ENCODE measurements at regions not wholly inside any gene's neighbourhood (a gene's known extent, or its start where the extent isn't known, plus 50 kb on each side); places are given as distances from the start of the nearest gene placed in this dataset.
A peak's percentile ranks its signal among the peaks of the same experiment; 100 is the strongest.

DNA sequence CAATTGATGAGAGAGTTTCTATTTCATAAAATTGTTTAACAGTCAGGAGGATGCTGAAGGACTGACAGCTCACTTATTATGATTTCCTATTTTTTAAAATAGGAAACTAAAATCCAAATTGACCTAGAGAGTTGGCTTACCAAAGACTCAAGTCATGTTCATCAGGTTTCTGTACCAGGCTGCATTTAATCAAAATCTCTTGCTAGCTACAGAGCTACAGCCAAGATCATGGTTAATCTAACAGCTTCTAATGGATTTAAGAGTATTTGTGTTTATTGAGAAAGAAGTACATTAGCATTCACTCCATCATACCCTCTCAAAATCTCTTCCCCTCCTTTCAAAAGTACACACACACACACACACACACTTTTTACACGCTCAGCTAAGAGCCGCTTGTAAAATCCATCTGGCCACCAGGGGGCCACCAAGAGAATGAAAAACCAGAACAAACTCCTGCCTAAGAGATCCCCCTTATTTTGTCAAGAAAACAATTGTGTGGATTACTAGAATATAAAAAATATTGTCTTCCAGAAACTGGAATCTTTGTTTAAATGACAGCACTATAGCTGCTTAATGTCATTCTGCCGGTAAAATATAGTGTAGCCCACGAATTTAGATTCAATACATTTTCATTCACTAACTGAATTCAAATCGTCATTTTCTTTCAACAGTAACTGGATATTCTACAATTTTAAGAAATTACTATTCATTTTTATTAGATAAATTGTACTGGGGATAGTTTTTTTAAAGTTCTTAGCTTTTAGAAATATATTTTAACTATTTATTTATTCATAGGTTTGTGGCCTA lies 334.0 kb downstream of the BTG1 start:
- peak; percentile 32 to 72 (median 54) for DNase-seq (ENCODE audit: low read depth in 3 of 3, low spot score in 1 of 3)

DNA sequence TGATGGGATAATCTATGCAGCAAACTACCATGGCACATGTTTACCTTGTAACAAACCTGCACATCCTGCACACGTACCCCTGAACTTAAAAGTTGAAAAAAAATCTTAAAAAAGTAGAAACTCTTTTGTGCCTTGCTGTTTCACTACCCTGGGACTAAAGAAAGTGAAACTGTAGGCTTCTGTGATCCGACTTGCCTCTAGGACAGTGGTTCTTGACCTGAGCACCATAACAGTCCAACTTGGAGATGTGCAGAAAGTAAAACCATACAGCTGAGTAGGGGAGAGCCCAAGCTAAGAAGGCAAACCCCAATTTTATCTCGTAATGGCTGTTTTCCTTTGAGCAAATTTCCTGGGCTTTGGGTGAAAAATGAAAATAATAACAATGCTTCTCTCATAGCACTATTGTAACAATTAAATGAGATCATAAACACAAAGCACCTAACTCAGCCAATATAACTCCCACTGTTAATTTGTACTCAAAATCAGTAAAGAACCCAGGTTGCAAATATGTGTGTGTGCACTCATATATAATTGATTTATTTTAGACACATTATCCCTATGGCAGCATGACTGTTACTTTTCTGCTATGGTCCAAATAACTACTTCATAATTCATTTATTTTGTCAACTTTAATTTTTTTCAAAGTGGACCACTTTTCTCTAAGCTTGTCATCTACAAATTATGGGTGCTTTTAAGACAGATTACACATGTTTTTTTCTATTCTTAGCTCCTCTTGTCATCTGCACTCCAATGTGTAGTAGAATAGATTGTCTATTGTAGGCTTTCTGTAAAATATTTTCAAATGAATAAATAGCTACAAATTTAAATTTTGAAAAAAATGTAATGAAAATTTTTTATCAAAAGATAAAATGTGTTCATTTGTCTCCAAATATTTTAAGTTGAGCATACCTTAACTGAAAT lies 334.9 kb downstream of the BTG1 start:
- DNase-seq (ENCODE audit: low read depth in 3 of 3, low spot score in 1 of 3), result no peak

DNA sequence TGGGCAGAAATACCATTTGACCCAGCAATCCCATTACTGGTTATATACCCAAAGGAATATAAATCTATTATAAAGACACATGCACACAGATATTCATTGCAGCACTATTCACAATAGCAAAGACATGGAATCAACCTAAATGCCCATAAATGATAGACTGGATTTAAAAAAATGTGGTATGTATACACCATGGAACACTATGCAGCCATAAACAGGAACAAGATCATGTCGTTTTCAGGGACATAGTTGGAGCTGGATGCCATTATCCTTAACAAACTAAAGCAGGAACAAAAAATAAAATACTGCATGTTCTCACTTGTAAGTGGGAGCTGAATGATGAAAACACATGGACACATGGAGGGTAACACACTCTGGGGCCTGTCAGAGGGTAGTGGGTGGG lies 335.6 kb downstream of the BTG1 start:
- DNase-seq (ENCODE audit: low read depth in 3 of 3, low spot score in 1 of 3), result no peak

DNA sequence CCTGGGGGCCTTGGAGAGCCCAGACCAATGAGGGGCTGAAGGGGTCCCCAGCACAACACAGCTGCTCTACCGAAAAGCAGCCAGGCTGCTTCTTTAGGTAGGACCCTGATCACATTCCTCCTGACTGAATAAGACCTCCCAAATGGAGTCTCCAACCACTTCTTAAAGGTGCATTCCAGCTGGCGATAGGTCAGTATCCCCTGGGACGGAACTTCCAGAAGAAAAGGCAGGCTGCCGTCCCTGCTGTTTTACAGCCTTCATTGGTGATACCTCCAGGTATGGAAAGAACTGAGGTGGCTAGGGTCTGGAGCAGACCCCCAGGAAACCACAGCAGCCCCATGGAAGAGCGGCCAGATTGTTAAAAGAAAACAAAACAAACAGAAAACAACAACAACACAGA lies 340.6 kb downstream of the BTG1 start:
- no peak for DNase-seq (ENCODE audit: low read depth in 3 of 3, low spot score in 1 of 3)

DNA sequence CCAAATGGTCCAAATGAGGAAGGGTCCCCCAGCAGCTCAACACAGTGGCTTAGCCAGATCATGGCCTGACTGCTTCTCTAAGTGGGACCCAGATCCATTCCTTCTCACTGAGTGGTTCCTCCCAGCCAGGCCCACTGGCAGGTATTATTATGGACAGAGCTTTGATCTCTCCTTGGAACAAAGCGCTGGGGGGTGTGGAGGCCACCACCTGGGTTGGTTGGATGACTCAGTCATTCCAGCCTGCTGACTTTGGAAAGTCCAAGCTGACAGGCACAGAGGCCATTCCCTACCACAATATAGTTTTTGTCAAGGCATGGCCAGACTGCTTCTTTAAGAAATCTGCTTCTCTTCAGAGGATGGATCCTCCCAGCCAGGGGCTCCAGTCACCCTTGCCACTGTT lies 341.1 kb downstream of the BTG1 start:
- DNase-seq (ENCODE audit: low read depth in 3 of 3, low spot score in 1 of 3), result no peak

DNA sequence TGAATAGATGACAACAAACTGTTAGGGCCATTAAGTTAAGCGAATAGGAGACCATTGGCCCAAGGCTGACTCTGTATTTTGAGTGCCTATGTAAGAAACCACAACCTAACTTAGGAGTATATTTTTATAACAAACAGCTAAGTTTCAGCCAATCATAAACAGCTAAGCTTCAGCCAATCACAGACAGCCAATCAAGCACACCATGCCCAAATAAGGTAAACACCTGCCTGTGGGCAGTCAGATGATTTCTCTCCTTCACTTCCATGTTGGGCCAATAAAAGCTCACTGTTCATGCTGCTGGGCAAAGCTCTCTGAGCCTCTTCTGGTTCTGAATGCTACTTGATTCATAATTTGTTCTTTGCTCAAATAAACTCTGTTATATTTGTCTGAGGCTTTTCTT lies 344.6 kb downstream of the BTG1 start:
- no peak for DNase-seq (ENCODE audit: low read depth in 3 of 3, low spot score in 1 of 3)

DNA sequence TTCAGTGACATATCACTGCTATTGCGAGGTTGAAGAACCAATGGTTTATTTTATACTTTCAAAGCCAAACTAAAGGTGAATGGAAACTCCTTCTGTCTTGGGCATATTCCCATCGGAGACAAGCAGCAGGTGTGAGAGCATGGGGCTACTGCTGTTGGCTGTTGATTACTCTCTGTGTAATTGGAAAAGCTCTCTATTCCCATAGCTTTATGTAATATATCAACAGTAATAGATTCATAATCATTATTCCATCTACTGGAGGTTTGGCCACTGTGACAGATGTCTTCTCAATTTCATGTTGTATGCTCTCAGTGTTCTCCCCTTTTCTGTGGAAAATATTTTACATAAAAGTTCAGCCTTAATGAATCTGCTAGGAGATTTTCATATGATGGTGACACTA lies 352.0 kb downstream of the BTG1 start:
- DNase-seq (ENCODE audit: low read depth in 3 of 3, low spot score in 1 of 3), result no peak

DNA sequence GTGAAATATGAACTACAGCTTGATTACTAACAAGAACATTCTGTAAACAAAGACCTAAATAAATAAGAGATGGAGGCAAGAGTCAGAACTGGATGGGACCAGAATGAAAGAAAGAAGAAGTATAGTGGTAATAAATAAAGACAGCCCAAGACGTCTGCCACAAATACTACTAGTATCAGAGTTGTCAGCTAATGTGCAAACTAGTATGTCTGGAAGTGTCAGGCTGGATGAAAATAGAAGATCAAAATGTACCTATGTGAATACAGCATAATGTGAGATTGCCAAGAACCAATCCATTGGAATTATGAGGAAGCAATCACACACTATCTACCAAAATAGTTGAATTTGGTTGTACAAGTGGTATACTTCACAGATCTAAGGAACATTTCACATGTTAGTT lies 353.0 kb downstream of the BTG1 start:
- DNase-seq (ENCODE audit: low read depth in 3 of 3, low spot score in 1 of 3), result no peak

DNA sequence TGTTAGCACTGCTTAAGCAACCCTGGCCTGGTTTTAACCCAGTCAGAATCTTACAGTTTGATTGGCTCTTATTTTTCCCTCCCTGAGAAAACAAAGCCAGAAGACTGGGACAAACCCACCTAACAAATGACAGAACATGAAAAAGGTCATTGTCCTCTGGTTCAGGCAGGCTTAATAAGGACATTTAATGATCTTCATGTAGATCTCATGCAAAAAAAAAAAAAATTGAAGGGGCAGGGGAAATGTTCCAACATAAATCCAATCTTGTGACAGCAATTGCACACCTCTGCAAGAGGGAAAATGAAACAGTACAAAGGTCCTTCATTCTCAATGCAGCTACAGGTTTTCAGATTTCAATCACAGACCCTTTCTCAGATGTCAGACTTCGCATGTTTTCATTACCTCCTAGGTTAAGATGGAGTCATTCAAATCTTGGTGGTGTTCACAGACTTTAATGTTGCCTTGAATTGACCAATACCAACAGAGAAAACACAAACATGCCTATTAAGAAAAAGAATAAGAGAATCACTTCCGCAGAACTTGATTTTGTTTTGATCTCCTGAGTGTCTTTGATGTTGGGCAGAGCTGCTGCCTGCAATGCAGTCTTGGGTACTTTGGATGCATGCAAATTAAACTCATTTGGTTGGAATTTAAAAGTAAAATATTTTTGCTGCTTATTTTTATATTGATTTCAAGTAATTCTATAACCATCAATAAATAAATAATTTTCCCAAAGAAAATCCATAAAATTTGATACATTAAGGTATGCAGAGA lies 359.0 kb downstream of the BTG1 start:
- DNase-seq (ENCODE audit: low read depth in 3 of 3, low spot score in 1 of 3), result no peak

DNA sequence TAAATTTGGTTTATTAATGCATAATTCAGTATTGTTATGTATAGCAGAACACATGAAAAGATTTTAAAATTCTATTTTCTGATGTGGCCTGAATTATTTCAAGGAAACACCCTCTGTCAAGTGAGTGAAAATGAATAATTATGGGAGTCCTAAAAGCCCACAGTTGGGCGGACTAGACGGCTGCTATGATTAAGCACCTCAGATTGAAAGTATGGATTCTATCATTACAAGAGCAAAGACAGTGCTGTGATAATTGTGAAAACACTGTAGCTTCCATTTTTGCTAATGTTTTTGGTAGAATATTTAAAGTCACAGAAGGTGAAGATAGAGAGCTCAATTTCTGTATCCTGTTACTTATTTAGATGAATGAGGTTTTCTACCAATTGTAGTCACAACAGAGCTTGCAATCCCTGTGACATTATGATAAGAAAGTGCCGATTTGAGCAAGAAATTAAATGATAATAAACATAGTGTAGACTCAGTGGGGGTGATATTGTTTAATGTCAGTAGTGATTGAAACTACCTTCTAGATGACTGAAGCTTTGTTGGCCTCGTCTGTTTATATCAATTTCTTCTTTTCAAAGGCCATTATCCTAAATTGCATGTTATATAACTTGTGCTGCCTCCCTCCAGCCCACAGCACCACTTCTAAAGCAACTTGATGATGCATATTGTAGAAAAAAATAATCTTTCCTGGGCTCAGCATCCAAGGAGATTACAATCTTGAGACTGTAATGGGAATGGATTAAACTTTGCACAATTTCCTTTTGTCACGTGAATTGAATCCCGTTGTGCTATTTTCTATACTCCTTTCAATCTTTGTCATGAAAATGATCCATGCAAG lies 359.8 kb downstream of the BTG1 start:
- DNase-seq (ENCODE audit: low read depth in 3 of 3, low spot score in 1 of 3), result no peak

DNA sequence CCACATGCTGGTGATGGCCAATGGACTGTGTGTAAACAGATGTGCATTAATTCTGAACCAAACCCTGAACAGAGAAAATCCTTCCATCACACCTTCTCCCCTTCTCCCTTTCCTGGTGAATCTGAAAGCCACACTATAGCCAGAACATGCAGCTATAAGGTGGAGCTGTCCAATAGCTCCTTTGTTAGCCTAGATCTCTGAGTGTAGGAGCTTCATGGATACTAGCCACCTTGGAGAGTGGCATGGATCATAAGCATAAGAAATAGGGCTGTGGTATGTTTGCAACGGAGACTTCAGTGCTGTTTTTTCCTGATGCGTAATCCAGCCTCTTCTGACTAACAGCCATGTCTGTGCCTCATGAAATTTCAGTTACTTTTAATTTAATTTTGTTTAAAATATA lies 364.5 kb downstream of the BTG1 start:
- no peak for DNase-seq (ENCODE audit: low read depth in 3 of 3, low spot score in 1 of 3)

DNA sequence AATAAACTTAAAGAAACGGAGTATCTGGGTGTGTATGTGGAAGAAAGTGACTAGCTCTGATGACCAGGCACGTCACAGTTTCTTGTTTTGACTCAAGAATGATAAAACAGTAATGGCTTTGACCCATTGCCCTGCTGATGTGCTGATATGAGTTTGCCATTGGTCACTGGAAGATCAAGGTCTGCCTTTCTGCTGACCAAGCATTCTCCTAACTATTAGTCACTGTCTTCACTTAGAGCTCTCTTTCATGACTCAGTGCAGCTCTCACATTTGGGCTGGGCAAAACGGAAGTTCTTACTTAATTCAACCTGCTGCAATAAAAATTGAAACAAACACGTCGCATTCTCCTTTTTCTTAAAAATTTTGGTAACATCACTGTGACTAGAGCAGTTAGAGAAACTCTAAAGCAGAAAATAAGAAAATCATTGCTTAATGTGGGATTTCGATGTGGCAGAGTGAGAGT lies 366.7 kb downstream of the BTG1 start:
- peak in 2 of 3 donors; percentile 5 to 8 for DNase-seq (ENCODE audit: low read depth in 3 of 3, low spot score in 1 of 3)

DNA sequence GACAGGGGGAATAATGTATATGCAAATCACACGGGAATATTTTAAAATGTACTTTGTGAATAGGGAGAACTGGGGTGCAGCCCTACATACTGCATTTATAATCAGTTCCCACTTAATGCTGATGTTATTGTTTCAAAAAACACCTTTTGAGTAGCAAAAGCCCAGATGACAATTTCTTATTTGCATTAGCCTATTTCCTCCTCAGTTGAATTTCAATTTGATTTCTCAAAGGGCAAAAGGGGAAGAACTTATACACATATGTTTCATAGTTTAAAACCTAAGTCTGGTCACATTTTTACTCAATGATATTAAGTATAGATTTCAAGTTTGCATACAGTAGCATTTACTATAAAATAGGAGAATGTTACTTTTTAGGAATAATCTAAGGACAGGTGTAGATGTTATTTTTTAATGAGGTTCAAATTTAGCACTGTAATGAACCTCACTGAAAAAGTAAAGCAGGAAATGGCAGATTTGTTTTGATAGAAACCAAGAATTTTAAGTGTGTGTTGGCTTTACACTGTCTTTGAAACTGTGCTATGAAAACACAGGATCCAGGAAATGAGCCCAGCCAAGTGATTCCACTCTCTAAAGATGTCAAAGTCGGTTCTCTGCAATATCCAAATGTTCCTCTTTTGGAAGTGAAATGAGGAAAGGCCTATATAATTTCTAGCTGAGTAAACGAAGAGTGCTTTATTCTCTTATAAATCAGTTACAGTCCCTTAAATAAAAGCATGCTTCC lies 367.4 kb downstream of the BTG1 start:
- no peak for DNase-seq (ENCODE audit: low read depth in 3 of 3, low spot score in 1 of 3)

DNA sequence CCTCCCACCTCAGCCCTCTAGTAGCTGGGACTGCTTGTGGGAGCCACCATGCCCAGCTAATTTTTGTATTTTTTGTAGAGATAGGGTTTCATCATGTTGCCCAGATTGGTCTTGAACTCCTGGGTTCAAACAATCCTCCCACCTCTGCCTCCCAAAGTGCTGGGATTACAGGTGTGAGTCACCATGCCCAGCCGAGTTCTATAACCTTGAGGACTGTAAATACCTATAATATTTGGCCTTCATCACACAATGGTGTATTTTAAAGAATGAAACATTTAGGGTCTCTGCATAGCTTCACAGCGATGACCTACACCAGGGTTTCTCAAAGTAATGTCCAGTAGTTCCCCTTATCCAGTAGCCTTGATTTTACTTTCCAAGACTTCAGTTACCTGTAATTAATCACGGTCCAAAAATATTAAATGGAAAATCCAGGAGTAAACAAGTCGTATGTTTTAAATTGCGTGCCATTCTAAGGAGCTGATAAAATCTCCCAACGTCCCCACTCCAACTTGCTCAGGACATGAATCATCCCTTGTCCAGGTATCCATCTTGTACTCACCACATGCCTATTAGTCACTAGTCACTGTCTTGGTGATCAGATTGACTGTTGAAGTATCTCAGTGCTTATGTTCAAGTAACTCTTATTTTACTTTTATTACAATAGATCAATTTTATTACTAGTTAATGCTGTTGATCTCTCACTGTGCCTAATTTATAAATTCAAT lies 368.2 kb downstream of the BTG1 start:
- no peak for DNase-seq (ENCODE audit: low read depth in 3 of 3, low spot score in 1 of 3)

DNA sequence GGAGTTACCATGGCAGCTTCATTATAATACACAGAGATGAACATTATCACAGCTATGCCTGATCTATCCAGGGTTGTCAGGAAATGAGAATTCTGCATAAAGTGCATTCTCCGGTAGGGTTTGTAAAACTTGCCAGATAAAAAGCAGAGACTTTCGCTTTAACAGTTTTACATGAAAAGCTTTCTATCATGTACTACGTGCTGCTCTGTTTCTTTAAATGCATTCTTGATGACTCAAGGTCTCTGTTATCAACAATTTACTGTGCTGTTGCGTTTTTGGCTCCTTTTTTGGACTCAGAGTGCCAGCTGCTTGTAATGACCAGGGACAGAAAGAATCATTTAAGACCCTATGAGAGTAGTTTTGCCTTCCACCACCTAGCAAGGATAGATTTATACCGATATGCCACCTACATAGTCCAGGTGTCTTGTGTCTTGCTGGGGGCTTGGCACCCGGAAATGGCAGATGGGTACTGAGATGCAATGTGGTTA lies 371.2 kb downstream of the BTG1 start:
- no peak for DNase-seq (ENCODE audit: low read depth in 3 of 3, low spot score in 1 of 3)

DNA sequence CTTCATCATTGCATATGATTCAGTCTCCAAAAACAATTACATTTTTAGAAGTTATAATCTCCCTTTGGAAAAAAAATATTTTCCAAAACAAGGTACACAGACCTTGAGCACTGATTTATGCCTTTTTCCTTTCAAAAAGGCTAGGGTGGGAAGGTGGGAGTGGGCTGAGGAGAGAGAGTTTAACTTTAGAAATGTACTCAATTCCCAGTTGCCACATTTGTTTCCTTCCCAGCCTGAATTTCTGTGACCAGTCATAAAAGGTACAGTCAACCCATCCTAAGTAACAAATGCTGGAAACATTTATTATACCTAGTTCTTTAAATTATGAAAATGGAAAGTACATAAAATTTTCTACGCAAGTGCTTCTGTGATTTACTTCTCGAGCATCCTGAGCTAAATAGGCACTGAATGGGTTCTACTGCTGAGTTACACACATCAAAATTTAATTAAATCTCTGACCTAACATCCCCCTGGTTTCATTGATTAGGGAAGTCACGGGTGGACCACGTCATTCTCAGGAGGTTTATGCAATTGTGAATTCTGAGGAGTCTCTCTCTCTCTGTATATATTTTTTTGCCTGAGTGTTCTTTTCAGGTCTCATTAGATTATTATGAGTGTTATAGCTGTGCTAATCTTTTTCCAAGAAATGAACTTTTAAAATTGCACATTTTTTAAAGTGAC lies 371.8 kb downstream of the BTG1 start:
- DNase-seq (ENCODE audit: low read depth in 3 of 3, low spot score in 1 of 3), result no peak

DNA sequence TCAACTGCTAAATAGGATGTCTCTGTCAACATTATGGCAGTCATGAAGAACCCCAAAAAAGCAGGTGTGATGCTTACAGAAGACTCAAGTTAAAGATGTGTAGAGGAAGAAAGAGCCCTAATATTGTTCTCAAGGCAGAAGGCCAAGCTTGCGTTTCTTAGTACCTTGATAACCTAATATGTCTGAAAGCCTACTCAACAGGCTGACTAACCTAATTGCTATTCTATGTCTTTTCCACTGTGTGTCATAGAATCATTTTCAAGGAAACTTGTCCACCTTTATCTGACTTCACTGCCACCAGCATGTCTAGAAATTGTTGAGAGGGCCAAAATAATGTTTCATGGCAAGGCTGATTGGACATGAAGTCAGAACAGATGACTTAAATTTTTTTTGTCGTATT lies 373.2 kb downstream of the BTG1 start:
- DNase-seq (ENCODE audit: low read depth in 3 of 3, low spot score in 1 of 3), result no peak

DNA sequence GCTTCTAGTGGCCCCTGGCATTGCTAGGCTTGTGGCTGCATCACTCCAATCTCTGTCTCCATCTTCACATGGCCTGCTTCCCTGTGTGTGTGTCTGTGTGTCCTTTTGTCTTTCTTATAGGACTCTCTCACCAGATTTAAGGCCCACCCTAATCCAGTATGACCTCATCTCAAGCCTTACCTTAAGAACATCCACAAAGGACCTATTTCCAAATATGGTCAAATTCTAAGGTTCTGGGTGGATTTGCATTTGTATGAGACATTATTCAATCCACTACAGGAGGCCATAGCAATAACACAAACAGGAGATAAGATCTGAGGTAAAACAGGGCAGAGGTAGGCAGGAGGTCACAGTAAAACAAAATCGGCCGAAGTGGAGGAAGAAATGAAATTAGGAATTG lies 375.9 kb downstream of the BTG1 start:
- no peak for DNase-seq (ENCODE audit: low read depth in 3 of 3, low spot score in 1 of 3)

All from stimulated activated CD4-positive, alpha-beta T cell treated with anti-CD3 and anti-CD28 coated beads, TNF-alpha, amount 100 ng/mL, for 1 hour (primary cell).